ENCODE measurements at regions not wholly inside any gene's neighbourhood (a gene's known extent, or its start where the extent isn't known, plus 50 kb on each side); places are given as distances from the start of the nearest gene placed in this dataset.

DNA sequence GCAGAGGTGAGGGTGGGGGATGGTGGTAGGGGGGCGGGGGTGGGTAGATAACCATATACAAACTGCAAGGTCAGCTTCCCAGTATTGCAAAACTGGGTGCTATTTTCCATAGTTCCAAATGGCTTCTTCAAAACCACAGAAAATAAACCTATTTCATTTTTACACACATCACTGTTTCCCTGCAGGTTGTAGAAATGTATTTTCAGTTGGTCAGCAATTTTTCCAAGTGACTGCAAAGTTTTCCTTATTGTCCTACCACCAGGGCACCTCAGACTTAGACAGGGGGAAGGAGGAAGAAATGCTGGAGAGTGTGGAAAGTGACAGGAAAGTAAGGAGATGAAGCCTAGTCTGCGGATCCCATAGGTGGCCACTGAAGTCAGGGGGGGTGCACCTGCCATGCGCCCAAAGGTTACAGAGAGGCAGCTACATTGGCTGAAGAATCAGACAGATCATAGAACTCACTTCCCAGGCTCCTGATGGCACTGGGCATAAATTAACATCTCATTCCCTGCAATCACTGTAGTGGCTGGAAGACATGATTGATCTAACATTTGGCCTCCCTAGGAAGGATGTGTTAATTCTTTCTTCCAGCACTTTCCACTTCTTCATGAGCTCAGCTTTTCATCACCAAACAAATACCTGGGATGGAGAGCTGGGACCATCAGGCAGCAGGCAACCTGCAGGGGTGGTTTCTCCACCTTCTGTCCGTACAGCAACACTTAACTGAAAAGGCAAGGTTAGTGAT, 402.0 kb downstream of the HNRNPD start:
- DNase-seq (ENCODE audit: low read depth, low spot score) = no peak
- Histone ChIP-seq H3K27me3 (ENCODE audit: control insufficient read depth, insufficient read depth, low read length) (no peaks in the 10 kb centered on the region), H3K27ac (ENCODE audit: low read depth, low read length) (no peak overlapping the region), H3K4me3 (ENCODE audit: low read depth, low read length) (no peak overlapping the region), H3K9me3 (ENCODE audit: control insufficient read depth, insufficient read depth, low read length) (no peaks in the 10 kb centered on the region)
- CTCF ChIA-PET = no interaction called here
- TF ChIP-seq, protein P1, sequence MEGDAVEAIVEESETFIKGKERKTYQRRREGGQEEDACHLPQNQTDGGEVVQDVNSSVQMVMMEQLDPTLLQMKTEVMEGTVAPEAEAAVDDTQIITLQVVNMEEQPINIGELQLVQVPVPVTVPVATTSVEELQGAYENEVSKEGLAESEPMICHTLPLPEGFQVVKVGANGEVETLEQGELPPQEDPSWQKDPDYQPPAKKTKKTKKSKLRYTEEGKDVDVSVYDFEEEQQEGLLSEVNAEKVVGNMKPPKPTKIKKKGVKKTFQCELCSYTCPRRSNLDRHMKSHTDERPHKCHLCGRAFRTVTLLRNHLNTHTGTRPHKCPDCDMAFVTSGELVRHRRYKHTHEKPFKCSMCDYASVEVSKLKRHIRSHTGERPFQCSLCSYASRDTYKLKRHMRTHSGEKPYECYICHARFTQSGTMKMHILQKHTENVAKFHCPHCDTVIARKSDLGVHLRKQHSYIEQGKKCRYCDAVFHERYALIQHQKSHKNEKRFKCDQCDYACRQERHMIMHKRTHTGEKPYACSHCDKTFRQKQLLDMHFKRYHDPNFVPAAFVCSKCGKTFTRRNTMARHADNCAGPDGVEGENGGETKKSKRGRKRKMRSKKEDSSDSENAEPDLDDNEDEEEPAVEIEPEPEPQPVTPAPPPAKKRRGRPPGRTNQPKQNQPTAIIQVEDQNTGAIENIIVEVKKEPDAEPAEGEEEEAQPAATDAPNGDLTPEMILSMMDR (IDR thresholded peaks at IDR 0.05; ENCODE audit: low read depth, low read length) = no peak
- POLR2A ChIA-PET = no interaction called here

DNA sequence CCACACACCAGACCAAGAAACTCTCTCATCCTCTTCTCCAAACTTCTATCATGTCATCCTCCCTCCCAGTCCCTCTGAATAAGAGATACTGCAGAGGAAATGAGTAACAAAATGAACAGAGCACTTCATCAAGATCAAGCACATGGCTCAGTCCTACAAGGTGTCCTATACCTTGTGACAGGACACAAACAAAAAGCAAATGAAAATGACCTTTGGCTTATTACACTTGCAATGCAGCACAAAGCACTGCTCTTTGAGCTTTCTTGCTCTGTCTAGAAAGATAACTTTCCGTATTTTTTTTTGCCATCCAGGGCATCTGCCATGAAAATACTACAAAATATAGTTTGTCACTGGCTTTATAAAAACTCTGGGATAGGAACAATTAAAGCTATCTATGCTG, 402.7 kb downstream of the HNRNPD start:
- Histone ChIP-seq H3K27ac (ENCODE audit: low read depth, low read length) (no peak overlapping the region), H3K4me3 (ENCODE audit: low read depth, low read length) (no peak overlapping the region), H3K27me3 (ENCODE audit: control insufficient read depth, insufficient read depth, low read length) (no peaks in the 10 kb centered on the region), H3K9me3 (ENCODE audit: control insufficient read depth, insufficient read depth, low read length) (no peaks in the 10 kb centered on the region)
- ChIA-PET POLR2A (no interaction called here), CTCF (no interaction called here)
- DNase-seq (ENCODE audit: low read depth, low spot score) = no peak
- TF ChIP-seq, protein P1 (IDR thresholded peaks at IDR 0.05; ENCODE audit: low read depth, low read length) = no peak

DNA sequence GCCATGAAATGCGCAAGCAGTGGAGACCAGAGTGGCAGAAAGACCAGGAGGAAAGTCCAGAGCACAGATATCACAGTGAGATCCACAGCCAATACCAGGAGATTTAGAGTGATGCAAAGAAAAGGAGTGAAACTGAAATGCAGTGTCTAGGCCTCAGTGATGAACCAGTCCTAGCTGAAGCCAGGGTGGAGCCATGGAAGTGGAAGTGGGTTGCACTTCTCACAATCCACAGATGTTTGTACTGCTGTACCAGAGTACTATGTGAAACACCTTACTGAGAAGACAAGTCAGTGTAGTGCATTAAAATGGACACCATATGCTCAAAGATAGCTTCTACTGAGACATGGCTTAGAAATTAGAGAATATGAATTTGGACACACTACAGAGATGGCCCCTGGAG, 403.3 kb downstream of the HNRNPD start:
- no peak for DNase-seq (ENCODE audit: low read depth, low spot score)
- TF ChIP-seq, protein P1 (IDR thresholded peaks at IDR 0.05; ENCODE audit: low read depth, low read length) = no peak
- Histone ChIP-seq H3K4me3 (ENCODE audit: low read depth, low read length) (no peak overlapping the region), H3K27me3 (ENCODE audit: control insufficient read depth, insufficient read depth, low read length) (no peaks in the 10 kb centered on the region), H3K27ac (ENCODE audit: low read depth, low read length) (no peak overlapping the region), H3K9me3 (ENCODE audit: control insufficient read depth, insufficient read depth, low read length) (no peaks in the 10 kb centered on the region)
- ChIA-PET CTCF (no interaction called here), POLR2A (no interaction called here)

DNA sequence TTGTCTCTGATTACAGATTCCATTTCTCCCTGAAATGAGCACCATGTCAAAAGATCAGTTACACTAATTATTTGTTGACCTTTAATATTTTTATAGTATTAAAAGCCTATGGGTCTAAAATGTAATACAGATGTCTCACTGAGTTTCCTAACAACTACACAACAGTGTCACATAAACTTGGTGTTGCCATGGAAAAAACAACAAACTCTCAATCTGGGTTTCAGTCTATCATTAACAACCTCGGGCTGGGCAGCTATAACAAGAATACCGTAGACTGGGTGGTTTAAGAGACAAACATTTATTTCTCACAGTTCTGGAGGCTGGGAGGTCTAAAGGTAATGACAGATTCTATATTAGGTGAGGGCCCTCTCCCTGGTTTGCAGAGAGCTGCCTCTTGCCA, 407.1 kb downstream of the HNRNPD start:
- Histone ChIP-seq H3K27me3 (ENCODE audit: control insufficient read depth, insufficient read depth, low read length) (no peaks in the 10 kb centered on the region), H3K9me3 (ENCODE audit: control insufficient read depth, insufficient read depth, low read length) (no peaks in the 10 kb centered on the region), H3K27ac (ENCODE audit: low read depth, low read length) (no peak overlapping the region), H3K4me3 (ENCODE audit: low read depth, low read length) (no peak overlapping the region)
- ChIA-PET CTCF (no interaction called here), POLR2A (no interaction called here)
- DNase-seq (ENCODE audit: low read depth, low spot score) = no peak
- TF ChIP-seq, protein P1 (IDR thresholded peaks at IDR 0.05; ENCODE audit: low read depth, low read length) = no peak

DNA sequence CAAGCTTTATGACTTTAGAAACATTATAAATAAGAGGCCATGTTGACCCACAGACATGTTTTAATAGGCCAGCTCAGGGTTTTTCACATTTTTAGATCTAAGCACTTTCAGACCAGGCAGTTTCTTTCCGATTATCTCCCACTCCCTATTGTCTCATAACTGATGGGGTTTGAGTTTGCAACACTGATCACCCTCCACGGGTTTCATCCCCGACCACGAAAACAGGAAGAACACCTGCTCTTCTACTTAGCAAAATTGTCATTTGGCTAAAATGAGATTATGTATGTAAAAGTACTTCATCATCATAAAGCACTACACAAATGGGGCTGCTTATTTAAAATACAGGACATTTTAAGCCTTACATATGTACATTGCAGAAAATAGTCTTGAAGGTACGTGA, 407.9 kb downstream of the HNRNPD start:
- no peak for DNase-seq (ENCODE audit: low read depth, low spot score)
- no peaks in the 10 kb centered on the region for H3K9me3 ChIP-seq (ENCODE audit: control insufficient read depth, insufficient read depth, low read length)
- H3K27ac ChIP-seq (ENCODE audit: low read depth, low read length) = no peak overlapping the region
- ChIA-PET CTCF (no interaction called here), POLR2A (no interaction called here)
- H3K27me3 ChIP-seq (ENCODE audit: control insufficient read depth, insufficient read depth, low read length) = no peaks in the 10 kb centered on the region
- H3K4me3 ChIP-seq (ENCODE audit: low read depth, low read length) = no peak overlapping the region
- TF ChIP-seq, protein P1 (IDR thresholded peaks at IDR 0.05; ENCODE audit: low read depth, low read length) = no peak
